Stimulated activated effector memory CD8-positive, alpha-beta T cell treated with anti-CD3 and anti-CD28 coated beads, Interleukin-12 subunit alpha, Interleukin-12 subunit beta, amount 100 ng/mL, for 72 hours (primary cell): ENCODE measurements at regions not wholly inside any gene's neighbourhood (a gene's known extent, or its start where the extent isn't known, plus 50 kb on each side); places are given as distances from the start of the nearest gene placed in this dataset.
"Not testable (repeated sequence)": the region's sequence is repeated elsewhere in the genome, so short reads cannot be mapped to it uniquely, and the experiment has no call there.

Source experiments
- ATAC-seq: fragments of 150-1000 bp; cut with Tn5 transposase; 2 replicates; pipeline ENCODE4 v1.10.0; 2021
- DNase-seq, 2 donors: peaks; one replicate each; pipeline ENCODE4 v3.0.0; 2021 to 2022; ENCODE audit warnings: low spot score in 2 of 2
- H3K27ac Mint-ChIP-seq: one replicate; pipeline ENCODE4 v1.8.0; 2022; ENCODE audit warnings: mild to moderate bottlenecking, mixed read lengths
- H3K36me3 Mint-ChIP-seq: one replicate; pipeline ENCODE4 v1.8.0; 2022; ENCODE audit warnings: mild to moderate bottlenecking, mixed read lengths
- H3K4me1 Mint-ChIP-seq: one replicate; pipeline ENCODE4 v1.8.0; 2022; ENCODE audit warnings: mixed read lengths
- H3K4me3 Mint-ChIP-seq: one replicate; pipeline ENCODE4 v1.8.0; 2022; ENCODE audit warnings: mild to moderate bottlenecking, mixed read lengths
- H3K9me3 Mint-ChIP-seq: one replicate; pipeline ENCODE4 v1.8.0; 2022; ENCODE audit warnings: mixed read lengths

DNA sequence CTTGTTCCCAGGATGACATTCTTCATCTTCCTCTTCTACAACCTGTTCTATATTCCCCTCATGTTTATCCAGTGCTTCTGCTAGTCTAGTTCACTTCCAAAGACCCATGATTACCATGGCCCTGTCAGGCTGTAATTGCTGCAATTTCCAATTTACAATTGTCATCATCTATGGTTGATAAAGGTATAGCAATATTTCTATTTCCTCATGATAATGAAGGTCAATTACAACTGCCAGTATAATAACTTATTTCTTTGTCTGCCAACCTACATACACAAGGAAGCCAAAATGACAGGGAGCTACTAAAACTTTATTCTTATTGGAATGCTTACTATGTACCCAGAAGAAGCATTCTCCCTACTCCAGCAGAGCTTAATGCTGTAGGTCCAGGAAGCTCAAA lies 410.3 kb downstream of the OR4F29 start:
- DNase-seq, H3K4me3 Mint-ChIP-seq, H3K4me1 Mint-ChIP-seq, H3K36me3 Mint-ChIP-seq, H3K9me3 Mint-ChIP-seq, H3K27ac Mint-ChIP-seq, ATAC-seq: not testable (repeated sequence)

DNA sequence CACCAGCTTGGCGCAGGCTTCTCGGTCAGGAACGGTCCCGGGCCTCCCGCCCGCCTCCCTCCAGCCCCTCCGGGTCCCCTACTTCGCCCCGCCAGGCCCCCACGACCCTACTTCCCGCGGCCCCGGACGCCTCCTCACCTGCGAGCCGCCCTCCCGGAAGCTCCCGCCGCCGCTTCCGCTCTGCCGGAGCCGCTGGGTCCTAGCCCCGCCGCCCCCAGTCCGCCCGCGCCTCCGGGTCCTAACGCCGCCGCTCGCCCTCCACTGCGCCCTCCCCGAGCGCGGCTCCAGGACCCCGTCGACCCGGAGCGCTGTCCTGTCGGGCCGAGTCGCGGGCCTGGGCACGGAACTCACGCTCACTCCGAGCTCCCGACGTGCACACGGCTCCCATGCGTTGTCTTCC lies 422.3 kb downstream of the OR4F29 start:
- H3K9me3 Mint-ChIP-seq: not testable (repeated sequence)

DNA sequence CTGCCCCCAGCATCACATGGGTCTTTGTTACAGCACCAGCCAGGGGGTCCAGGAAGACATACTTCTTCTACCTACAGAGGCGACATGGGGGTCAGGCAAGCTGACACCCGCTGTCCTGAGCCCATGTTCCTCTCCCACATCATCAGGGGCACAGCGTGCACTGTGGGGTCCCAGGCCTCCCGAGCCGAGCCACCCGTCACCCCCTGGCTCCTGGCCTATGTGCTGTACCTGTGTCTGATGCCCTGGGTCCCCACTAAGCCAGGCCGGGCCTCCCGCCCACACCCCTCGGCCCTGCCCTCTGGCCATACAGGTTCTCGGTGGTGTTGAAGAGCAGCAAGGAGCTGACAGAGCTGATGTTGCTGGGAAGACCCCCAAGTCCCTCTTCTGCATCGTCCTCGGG lies 434.2 kb downstream of the OR4F29 start:
- not testable (repeated sequence) for H3K4me3 Mint-ChIP-seq, H3K9me3 Mint-ChIP-seq, H3K27ac Mint-ChIP-seq, ATAC-seq, H3K36me3 Mint-ChIP-seq, H3K4me1 Mint-ChIP-seq
- DNase-seq: peak in 1 of 2 donors; percentile 2

More for the DNA sequence above, 422.3 kb downstream of the OR4F29 start:
- DNase-seq, H3K27ac Mint-ChIP-seq, H3K36me3 Mint-ChIP-seq, H3K4me1 Mint-ChIP-seq, H3K4me3 Mint-ChIP-seq, ATAC-seq: not testable (repeated sequence)

GRCh38 chr1:16025-16424 lies 435.5 kb downstream of the OR4F29 start:
- H3K4me1 Mint-ChIP-seq, H3K9me3 Mint-ChIP-seq, H3K36me3 Mint-ChIP-seq, ATAC-seq, H3K4me3 Mint-ChIP-seq, H3K27ac Mint-ChIP-seq: not testable (repeated sequence)
- DNase-seq: peak; percentile 1 to 49

DNA sequence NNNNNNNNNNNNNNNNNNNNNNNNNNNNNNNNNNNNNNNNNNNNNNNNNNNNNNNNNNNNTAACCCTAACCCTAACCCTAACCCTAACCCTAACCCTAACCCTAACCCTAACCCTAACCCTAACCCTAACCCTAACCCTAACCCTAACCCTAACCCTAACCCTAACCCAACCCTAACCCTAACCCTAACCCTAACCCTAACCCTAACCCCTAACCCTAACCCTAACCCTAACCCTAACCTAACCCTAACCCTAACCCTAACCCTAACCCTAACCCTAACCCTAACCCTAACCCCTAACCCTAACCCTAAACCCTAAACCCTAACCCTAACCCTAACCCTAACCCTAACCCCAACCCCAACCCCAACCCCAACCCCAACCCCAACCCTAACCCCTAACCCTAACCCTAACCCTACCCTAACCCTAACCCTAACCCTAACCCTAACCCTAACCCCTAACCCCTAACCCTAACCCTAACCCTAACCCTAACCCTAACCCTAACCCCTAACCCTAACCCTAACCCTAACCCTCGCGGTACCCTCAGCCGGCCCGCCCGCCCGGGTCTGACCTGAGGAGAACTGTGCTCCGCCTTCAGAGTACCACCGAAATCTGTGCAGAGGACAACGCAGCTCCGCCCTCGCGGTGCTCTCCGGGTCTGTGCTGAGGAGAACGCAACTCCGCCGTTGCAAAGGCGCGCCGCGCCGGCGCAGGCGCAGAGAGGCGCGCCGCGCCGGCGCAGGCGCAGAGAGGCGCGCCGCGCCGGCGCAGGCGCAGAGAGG lies 441.3 kb downstream of the OR4F29 start:
- not testable (repeated sequence) for H3K4me3 Mint-ChIP-seq, H3K27ac Mint-ChIP-seq, H3K4me1 Mint-ChIP-seq, H3K9me3 Mint-ChIP-seq, H3K36me3 Mint-ChIP-seq
- DNase-seq (peak; percentile 47 to 83), ATAC-seq (peak; percentile 39)
